Common myeloid progenitor, CD34-positive (primary cell): ENCODE measurements at regions not wholly inside any gene's neighbourhood (a gene's known extent, or its start where the extent isn't known, plus 50 kb on each side); places are given as distances from the start of the nearest gene placed in this dataset.

Experiments
- CTCF ChIA-PET: fragments of 350-600 bp; sonication (Branson Sonifier 250); formaldehyde crosslinking; loops from one replicate; lab custom pipeline; 2021; ENCODE audit warnings: antibody characterized with exemption; lab: Charles Lee
- POLR2A ChIA-PET: fragments of 350-600 bp; sonication (Branson Sonifier 250); formaldehyde crosslinking; loops from one replicate; lab custom pipeline; 2021; ENCODE audit warnings: antibody characterized with exemption; lab: Charles Lee
- DNase-seq, 3 donors: peaks; one replicate each; pipeline versions ENCODE4 v3.0.0 to v3.0.0-alpha.2; 2013
- H3K27ac ChIP-seq, 2 experiments: 1 replicate in 1 of 2; 2 replicates in 1 of 2; pipeline ENCODE4 v1.7.0; 2013; ENCODE audit warnings: inconsistent platforms in 2 of 2, low read length in 2 of 2, mild to moderate bottlenecking in 2 of 2, low read depth in 1 of 2, moderate library complexity in 1 of 2; ENCODE audit not compliant: severe bottlenecking in 2 of 2, insufficient read depth in 1 of 2, poor library complexity in 1 of 2
- H3K27me3 ChIP-seq, 5 experiments: replicated peaks in 2 of 5; 1 replicate in 3 of 5; 2 replicates in 2 of 5; pipeline versions ENCODE4 v1.6.1 to v1.7.0; 2013; ENCODE audit warnings: low read length in 4 of 5, mild to moderate bottlenecking in 2 of 5, moderate library complexity in 2 of 5, inconsistent platforms in 1 of 5; ENCODE audit not compliant: insufficient read depth in 5 of 5, control insufficient read depth in 4 of 5
- H3K36me3 ChIP-seq, 4 experiments: 1 replicate in 2 of 4; 2 replicates in 2 of 4; pipeline versions ENCODE4 v1.6.1 to v1.7.0; 2013; ENCODE audit warnings: low read length in 3 of 4, control low read depth in 1 of 4, mild to moderate bottlenecking in 1 of 4; ENCODE audit not compliant: control insufficient read depth in 4 of 4, insufficient read depth in 4 of 4
- H3K4me1 ChIP-seq, 4 experiments: 1 replicate in 3 of 4; 2 replicates in 1 of 4; pipeline versions ENCODE4 v1.6.1 to v1.7.1; 2013; ENCODE audit warnings: low read length in 3 of 4, mild to moderate bottlenecking in 3 of 4, control low read depth in 1 of 4, inconsistent platforms in 1 of 4, moderate library complexity in 1 of 4; ENCODE audit not compliant: control insufficient read depth in 4 of 4, insufficient read depth in 4 of 4; ENCODE audit errors: control extremely low read depth in 1 of 4
- H3K4me3 ChIP-seq, 7 experiments: 1 replicate in 4 of 7; 2 replicates in 3 of 7; pipeline versions ENCODE4 v1.5.1 to v1.7.0; 2013; ENCODE audit warnings: mild to moderate bottlenecking in 7 of 7, low read length in 6 of 7, moderate library complexity in 6 of 7, inconsistent platforms in 2 of 7, low read depth in 2 of 7, control low read depth in 1 of 7; ENCODE audit not compliant: insufficient read depth in 4 of 7, control insufficient read depth in 1 of 7; ENCODE audit errors: extremely low read depth in 1 of 7
- H3K9me3 ChIP-seq, 5 experiments: 1 replicate in 4 of 5; 2 replicates in 1 of 5; pipeline versions ENCODE4 v1.6.1 to v1.7.1; 2013; ENCODE audit warnings: low read length in 4 of 5, mild to moderate bottlenecking in 2 of 5, inconsistent platforms in 1 of 5, low read depth in 1 of 5, moderate library complexity in 1 of 5; ENCODE audit not compliant: control insufficient read depth in 4 of 5, insufficient read depth in 2 of 5; ENCODE audit errors: control extremely low read depth in 1 of 5
- WGBS: methylation state at CpG from one replicate; pipeline ENCODE4 v1.1.5; 2013; ENCODE audit not compliant: insufficient coverage; 5-methylcytosine and 5-hydroxymethylcytosine counted together

DNA sequence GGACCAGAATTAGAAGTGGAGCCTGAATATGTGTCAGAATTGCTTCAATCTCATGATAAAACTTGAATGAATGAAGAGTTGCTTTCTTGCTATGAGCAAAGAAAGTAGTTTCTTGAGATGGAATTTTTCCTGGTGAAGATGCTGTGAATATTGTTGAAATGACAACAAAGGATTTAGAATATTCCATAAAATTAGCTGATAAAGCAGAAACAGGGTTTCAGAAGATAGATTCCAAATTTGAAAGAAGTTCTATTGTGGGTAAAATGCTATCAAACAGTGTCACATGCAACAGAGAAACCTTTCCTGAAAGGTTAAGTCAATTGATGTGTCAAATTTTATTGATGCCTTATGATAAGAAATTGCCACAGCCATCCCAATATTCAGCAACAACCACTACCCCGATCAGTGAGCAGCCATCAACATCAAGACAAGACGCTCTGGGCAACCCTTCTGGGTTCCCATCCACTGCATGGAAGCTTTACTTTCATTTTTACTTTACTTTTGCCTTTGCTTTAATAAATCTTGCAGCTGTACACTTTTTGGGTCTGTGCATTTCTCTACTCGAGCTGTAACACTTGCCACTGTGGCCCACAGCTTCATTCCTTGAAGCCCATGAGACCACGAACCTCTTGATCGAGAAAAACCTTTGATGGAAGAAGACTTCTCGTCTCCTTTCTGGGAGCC lies 104.0 kb upstream of the SSTR1 start:
- H3K27me3 ChIP-seq, result no peaks in the 10 kb centered on the region
- CTCF ChIA-PET, result no interaction called here
- H3K4me1 ChIP-seq, result no peaks in the 10 kb centered on the region
- no peak overlapping the region for H3K4me3 ChIP-seq
- no peaks in the 10 kb centered on the region for H3K36me3 ChIP-seq
- H3K27ac ChIP-seq, result no peak overlapping the region
- POLR2A ChIA-PET, result interaction anchor here (0.6 kb wide), 1 partner anchor 17 kb away, joined by 3 read pairs; no protein-coding TSS in a partner anchor
- 99% methylated on average over 6 of the region's 6 CpGs for WGBS
- H3K9me3 ChIP-seq, result peaks cover 0 to 11% (median 3%) of the 10 kb centered on the region in 5 experiments
- no peak for DNase-seq

DNA sequence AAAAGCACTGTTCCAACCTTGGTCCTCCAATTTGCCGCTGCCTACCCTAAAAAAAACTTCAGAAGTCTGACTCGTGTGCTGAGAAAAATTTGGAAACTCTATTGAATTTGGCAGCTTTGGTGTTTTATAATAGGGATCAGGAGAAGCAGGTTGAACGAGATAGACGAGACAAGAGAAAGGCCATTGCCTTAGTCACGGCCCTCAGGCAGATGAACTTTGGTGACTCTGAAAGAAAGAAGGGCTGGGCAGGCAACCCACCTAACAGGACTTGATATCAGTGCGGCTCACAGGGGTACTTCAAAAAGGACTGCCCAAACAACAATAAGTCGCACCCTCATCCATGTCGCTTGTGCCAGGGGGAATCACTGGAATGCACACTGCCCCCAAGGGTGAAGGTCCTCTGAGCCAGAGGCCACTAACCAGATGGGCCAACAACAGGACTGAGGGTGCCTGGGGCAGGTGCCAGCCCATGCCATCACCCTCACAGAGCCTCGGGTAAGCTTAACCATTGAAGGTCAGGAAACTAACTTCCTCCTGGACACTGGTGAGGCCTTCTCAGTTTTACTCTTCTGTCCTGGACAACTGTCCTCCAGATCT lies 102.5 kb upstream of the SSTR1 start:
- 94% methylated on average over 9 of the region's 9 CpGs for WGBS
- H3K27ac ChIP-seq, result no peak overlapping the region
- no peaks in the 10 kb centered on the region for H3K27me3 ChIP-seq
- ChIA-PET POLR2A (no interaction called here), CTCF (no interaction called here)
- peaks cover 0 to 11% (median 3%) of the 10 kb centered on the region in 5 experiments for H3K9me3 ChIP-seq
- no peak for DNase-seq
- H3K4me1 ChIP-seq, result no peaks in the 10 kb centered on the region
- no peak overlapping the region for H3K4me3 ChIP-seq
- no peaks in the 10 kb centered on the region for H3K36me3 ChIP-seq

DNA sequence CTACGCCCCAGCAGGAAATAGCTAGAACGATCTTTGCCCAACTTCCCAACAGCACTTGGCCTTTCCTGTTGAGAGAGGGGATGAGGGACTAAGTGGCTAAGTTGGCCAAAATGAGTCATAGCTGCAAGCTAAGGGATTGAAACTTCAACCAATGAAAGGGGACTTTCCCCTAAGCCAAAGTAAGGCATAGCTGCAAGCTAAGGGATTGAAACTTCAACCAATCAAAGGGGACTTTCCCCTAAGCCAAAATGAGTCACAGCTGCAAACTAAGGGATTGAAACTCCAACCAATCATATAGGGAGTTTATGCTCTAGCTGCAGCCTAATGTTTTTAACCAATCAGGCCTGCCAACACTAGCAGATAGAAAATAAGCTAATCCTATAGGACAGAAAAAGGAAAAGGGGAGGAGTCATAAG lies 100.5 kb upstream of the SSTR1 start:
- POLR2A ChIA-PET, result no interaction called here
- CTCF ChIA-PET, result interaction anchor here (1.9 kb wide), 1 partner anchor 15 kb away, joined by 5 read pairs; no protein-coding TSS in a partner anchor

DNA sequence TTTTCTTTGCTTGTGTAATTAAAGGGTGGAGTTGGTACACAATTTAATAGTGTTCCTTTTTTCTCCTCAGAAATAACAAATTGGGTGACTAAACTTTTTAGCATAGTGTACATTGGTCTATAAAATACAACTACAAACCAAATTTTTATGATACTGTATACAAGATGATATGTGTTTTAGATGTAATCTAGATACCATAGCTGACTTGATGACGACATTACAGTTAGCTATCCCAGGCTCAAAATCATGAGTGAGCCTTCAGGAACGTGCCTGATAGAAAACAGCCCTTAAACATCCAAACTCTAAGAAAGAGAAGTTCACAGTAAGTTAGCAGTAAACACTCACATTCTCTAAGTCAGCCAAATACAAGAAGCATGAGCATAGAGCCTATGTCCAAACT lies 99.0 kb upstream of the SSTR1 start:
- H3K36me3 ChIP-seq, result no peaks in the 10 kb centered on the region
- ChIA-PET CTCF (interaction anchor here (1.3 kb wide), 2 partner anchors 8 to 12 kb away, joined by 3 to 4 read pairs; no protein-coding TSS in a partner anchor), POLR2A (no interaction called here)
- no peak overlapping the region for H3K27ac ChIP-seq
- no peak overlapping the region for H3K4me3 ChIP-seq
- H3K4me1 ChIP-seq, result no peaks in the 10 kb centered on the region
- H3K9me3 ChIP-seq, result peaks cover 0 to 2% (median 0%) of the 10 kb centered on the region in 5 experiments
- no peaks in the 10 kb centered on the region for H3K27me3 ChIP-seq
- DNase-seq, result no peak
- 63% methylated on average over 1 of the region's 2 CpGs for WGBS

More for the DNA sequence above, 100.5 kb upstream of the SSTR1 start:
- peaks cover 0 to 2% (median 0%) of the 10 kb centered on the region in 5 experiments for H3K9me3 ChIP-seq
- H3K4me3 ChIP-seq, result no peak overlapping the region
- DNase-seq, result no peak
- H3K27me3 ChIP-seq, result no peaks in the 10 kb centered on the region
- H3K4me1 ChIP-seq, result no peaks in the 10 kb centered on the region
- H3K27ac ChIP-seq, result no peak overlapping the region
- H3K36me3 ChIP-seq, result no peaks in the 10 kb centered on the region
- WGBS, result no CpG with 5 or more reads among the region's 2 CpGs

DNA sequence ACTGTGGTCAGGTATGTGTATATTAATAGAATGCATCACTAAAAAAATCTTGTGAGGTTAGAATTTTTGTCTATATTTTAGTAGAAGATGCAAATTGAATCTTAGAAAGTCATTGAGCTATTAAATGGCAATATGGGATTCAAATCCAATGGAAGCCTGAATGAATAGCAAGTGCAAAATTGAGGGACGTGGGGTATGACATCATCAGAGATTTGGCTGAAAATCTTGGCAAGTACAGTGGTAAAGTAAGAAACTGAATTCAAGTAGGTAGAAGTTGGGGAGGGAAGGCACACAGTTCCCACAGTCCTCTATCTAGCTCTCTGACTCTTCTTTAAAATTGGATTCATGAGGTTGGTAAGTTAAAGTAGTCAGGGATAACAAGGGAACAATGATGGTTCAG lies 97.4 kb upstream of the SSTR1 start:
- Histone ChIP-seq H3K4me3 (no peak overlapping the region), H3K27ac (no peak overlapping the region), H3K36me3 (no peaks in the 10 kb centered on the region), H3K9me3 (peaks cover 0 to 2% (median 0%) of the 10 kb centered on the region in 5 experiments), H3K27me3 (no peaks in the 10 kb centered on the region), H3K4me1 (no peaks in the 10 kb centered on the region)
- DNase-seq, result no peak
- 100% methylated on average over 1 of the region's 1 CpG for WGBS
- CTCF ChIA-PET, result interaction anchor here (1.0 kb wide), 1 partner anchor 22 kb away, joined by 3 read pairs; no protein-coding TSS in a partner anchor
- POLR2A ChIA-PET, result no interaction called here

DNA sequence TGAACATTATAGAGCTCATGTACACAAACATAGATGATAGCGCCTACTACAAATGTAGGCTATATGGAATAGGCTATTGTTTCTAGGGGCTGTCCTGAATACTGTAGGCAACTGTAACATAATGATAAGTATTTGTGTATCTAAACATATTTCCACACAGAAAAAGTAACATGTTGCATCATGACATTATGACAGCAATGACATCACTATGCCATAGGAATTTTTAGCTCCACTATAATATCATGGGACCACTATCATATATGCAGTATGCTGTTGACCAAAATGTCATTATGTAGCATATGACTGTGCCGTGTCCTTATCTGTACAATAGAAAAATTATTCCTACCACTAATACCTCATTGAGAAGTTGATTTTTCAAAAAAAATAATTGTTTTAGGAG lies 96.7 kb upstream of the SSTR1 start:
- WGBS, result no CpG with 5 or more reads among the region's 2 CpGs

DNA sequence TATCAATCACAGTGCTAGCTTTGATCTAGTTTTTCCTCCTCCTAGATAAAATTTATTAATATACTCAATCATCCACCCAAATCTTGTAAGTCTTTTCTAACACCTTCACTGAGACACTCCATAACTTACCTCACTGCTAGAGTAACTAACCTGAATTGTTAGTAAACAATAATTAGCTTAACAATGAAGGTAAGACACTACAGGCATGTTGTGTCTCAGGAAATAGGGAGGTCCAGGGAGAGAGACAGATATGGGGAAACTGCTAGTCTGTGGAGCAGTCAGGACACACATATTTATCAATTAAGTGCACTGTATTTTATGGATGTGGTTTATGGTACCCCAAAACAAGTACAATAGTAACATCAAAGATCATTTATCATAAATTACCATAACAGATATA lies 94.2 kb upstream of the SSTR1 start:
- DNase-seq, result no peak
- Histone ChIP-seq H3K27me3 (no peaks in the 10 kb centered on the region), H3K27ac (no peak overlapping the region), H3K9me3 (peaks cover 0 to 4% (median 0%) of the 10 kb centered on the region in 5 experiments), H3K4me3 (no peak overlapping the region), H3K4me1 (no peaks in the 10 kb centered on the region), H3K36me3 (no peaks in the 10 kb centered on the region)
- ChIA-PET CTCF (no interaction called here), POLR2A (interaction anchor here (1.2 kb wide), 1 partner anchor 12 kb away, joined by 3 read pairs; no protein-coding TSS in a partner anchor)

More for the DNA sequence above, 96.7 kb upstream of the SSTR1 start:
- no peak overlapping the region for H3K4me3 ChIP-seq
- DNase-seq, result no peak
- no peaks in the 10 kb centered on the region for H3K27me3 ChIP-seq
- ChIA-PET POLR2A (no interaction called here), CTCF (interaction anchor here (0.7 to 1.0 kb wide), 2 partner anchors 10 to 22 kb away, joined by 3 read pairs; no protein-coding TSS in a partner anchor)
- no peak overlapping the region for H3K27ac ChIP-seq
- H3K9me3 ChIP-seq, result peaks cover 0 to 2% (median 0%) of the 10 kb centered on the region in 5 experiments
- H3K36me3 ChIP-seq, result no peaks in the 10 kb centered on the region
- H3K4me1 ChIP-seq, result no peaks in the 10 kb centered on the region
